HG02678 (cell line): ENCODE measurements at regions not wholly inside any gene's neighbourhood (a gene's known extent, or its start where the extent isn't known, plus 50 kb on each side); places are given as distances from the start of the nearest gene placed in this dataset.
"Not testable (repeated sequence)": the region's sequence is repeated elsewhere in the genome, so short reads cannot be mapped to it uniquely, and the experiment has no call there.

Experiments
- ATAC-seq: cut with Tn5 transposase; IDR thresholded peaks from one replicate; pipeline ENCODE4 v1.9.1; 2021; ENCODE audit warnings: mild to moderate bottlenecking, moderate library complexity; ENCODE audit not compliant: unreplicated experiment

GRCh38 chr4:3953140-3953489 lies 186.9 kb downstream of the ADRA2C start:
- not testable (repeated sequence) for ATAC-seq

GRCh38 chr4:3954540-3955320 lies 188.5 kb downstream of the ADRA2C start:
- peak; percentile 15 for ATAC-seq

- ATAC-seq = peak; percentile 95
These were observed 189.4 kb downstream of the ADRA2C start for GRCh38 chr4:3955321-3956164.

- not testable (repeated sequence) for ATAC-seq
These were observed 190.1 kb downstream of the ADRA2C start for GRCh38 chr4:3956165-3956867.

GRCh38 chr4:3961091-3961672 lies 195.0 kb downstream of the ADRA2C start:
- not testable (repeated sequence) for ATAC-seq

GRCh38 chr4:3964572-3965278 lies 198.5 kb downstream of the ADRA2C start:
- ATAC-seq = not testable (repeated sequence)

- ATAC-seq = not testable (repeated sequence)
These were observed 201.0 kb downstream of the ADRA2C start for GRCh38 chr4:3967204-3967603.

GRCh38 chr4:3972626-3973025 lies 206.4 kb downstream of the ADRA2C start:
- ATAC-seq = not testable (repeated sequence)

- ATAC-seq = not testable (repeated sequence)
These were observed 207.5 kb downstream of the ADRA2C start for GRCh38 chr4:3973581-3974200.

GRCh38 chr4:3983518-3984125 lies 217.4 kb downstream of the ADRA2C start:
- not testable (repeated sequence) for ATAC-seq

GRCh38 chr4:3984796-3985195 lies 218.6 kb downstream of the ADRA2C start:
- ATAC-seq = not testable (repeated sequence)

GRCh38 chr4:3986412-3986811 lies 220.2 kb downstream of the ADRA2C start:
- ATAC-seq = not testable (repeated sequence)

GRCh38 chr4:3997386-3997785 lies 229.3 kb downstream of the OTOP1 start:
- ATAC-seq = not testable (repeated sequence)

GRCh38 chr4:4004036-4004435 lies 222.7 kb downstream of the OTOP1 start:
- ATAC-seq = not testable (repeated sequence)

- ATAC-seq = not testable (repeated sequence)
These were observed 222.0 kb downstream of the OTOP1 start for GRCh38 chr4:4004702-4005101.

GRCh38 chr4:4006356-4006755 lies 220.4 kb downstream of the OTOP1 start:
- not testable (repeated sequence) for ATAC-seq

GRCh38 chr4:4019071-4019470 lies 207.7 kb downstream of the OTOP1 start:
- not testable (repeated sequence) for ATAC-seq

- ATAC-seq = not testable (repeated sequence)
These were observed 205.6 kb downstream of the OTOP1 start for GRCh38 chr4:4021161-4021560.

GRCh38 chr4:4026708-4027107 lies 200.0 kb downstream of the OTOP1 start:
- not testable (repeated sequence) for ATAC-seq
